ENCODE measurements at regions not wholly inside any gene's neighbourhood (a gene's known extent, or its start where the extent isn't known, plus 50 kb on each side); places are given as distances from the start of the nearest gene placed in this dataset.

DNA sequence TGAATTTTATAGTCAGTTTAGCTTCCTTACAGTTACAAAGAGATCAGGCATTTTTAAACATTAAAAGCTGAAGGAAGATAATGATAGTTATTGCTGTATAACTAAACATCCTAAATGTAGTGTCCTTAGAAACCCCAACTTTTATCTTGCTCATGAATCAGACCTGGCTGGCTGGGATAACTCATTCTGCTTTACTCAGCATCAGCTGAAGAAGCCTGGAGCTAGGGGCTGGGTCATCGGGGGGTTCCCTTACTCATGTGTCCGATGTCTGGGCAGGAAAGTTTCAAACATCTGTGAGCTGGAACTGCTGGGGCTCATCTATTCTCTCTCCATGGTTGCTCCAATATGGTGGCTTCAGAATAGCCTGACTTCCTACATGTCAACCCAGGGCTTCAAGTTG is 113.9 kb downstream of the MTNR1A start:
- no peak for TF ChIP-seq FOXM1 (IDR thresholded peaks at IDR 0.05; ENCODE audit: borderline replicate concordance, low read depth)
- TF ChIP-seq YY1 (IDR thresholded peaks at IDR 0.05; ENCODE audit: low read depth) = no peak
- TF ChIP-seq, protein P1, sequence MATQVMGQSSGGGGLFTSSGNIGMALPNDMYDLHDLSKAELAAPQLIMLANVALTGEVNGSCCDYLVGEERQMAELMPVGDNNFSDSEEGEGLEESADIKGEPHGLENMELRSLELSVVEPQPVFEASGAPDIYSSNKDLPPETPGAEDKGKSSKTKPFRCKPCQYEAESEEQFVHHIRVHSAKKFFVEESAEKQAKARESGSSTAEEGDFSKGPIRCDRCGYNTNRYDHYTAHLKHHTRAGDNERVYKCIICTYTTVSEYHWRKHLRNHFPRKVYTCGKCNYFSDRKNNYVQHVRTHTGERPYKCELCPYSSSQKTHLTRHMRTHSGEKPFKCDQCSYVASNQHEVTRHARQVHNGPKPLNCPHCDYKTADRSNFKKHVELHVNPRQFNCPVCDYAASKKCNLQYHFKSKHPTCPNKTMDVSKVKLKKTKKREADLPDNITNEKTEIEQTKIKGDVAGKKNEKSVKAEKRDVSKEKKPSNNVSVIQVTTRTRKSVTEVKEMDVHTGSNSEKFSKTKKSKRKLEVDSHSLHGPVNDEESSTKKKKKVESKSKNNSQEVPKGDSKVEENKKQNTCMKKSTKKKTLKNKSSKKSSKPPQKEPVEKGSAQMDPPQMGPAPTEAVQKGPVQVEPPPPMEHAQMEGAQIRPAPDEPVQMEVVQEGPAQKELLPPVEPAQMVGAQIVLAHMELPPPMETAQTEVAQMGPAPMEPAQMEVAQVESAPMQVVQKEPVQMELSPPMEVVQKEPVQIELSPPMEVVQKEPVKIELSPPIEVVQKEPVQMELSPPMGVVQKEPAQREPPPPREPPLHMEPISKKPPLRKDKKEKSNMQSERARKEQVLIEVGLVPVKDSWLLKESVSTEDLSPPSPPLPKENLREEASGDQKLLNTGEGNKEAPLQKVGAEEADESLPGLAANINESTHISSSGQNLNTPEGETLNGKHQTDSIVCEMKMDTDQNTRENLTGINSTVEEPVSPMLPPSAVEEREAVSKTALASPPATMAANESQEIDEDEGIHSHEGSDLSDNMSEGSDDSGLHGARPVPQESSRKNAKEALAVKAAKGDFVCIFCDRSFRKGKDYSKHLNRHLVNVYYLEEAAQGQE (IDR thresholded peaks at IDR 0.05; ENCODE audit: low read depth) = no peak
- no peak for TF ChIP-seq EP300 (IDR thresholded peaks at IDR 0.05; ENCODE audit: borderline replicate concordance)
- no peak for TF ChIP-seq USF1 (IDR thresholded peaks at IDR 0.05)
- TF ChIP-seq, protein P2, sequence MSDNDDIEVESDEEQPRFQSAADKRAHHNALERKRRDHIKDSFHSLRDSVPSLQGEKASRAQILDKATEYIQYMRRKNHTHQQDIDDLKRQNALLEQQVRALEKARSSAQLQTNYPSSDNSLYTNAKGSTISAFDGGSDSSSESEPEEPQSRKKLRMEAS (IDR thresholded peaks at IDR 0.05) = no peak
- TF ChIP-seq TEAD4 (IDR thresholded peaks at IDR 0.05) = no peak
- TF ChIP-seq RAD21 (IDR thresholded peaks at IDR 0.05; ENCODE audit: low read depth) = no peak
- no peak for TF ChIP-seq CEBPB (IDR thresholded peaks at IDR 0.05)
- TF ChIP-seq TAF1 (IDR thresholded peaks at IDR 0.05; ENCODE audit: low read depth) = no peak
- no peak for TF ChIP-seq NFIC (IDR thresholded peaks at IDR 0.05)
- TF ChIP-seq EGR1 (IDR thresholded peaks at IDR 0.05) = no peak
- no peak for TF ChIP-seq CREB1 (IDR thresholded peaks at IDR 0.05; ENCODE audit: low read depth)
- TF ChIP-seq ZBTB7A (IDR thresholded peaks at IDR 0.05; ENCODE audit: low read depth) = no peak
